ENCODE measurements at regions not wholly inside any gene's neighbourhood (a gene's known extent, or its start where the extent isn't known, plus 50 kb on each side); places are given as distances from the start of the nearest gene placed in this dataset.

GRCh38 chr20:60372822-60373221, 414.6 kb downstream of the CDH26 start:
- H3K36me3 ChIP-seq = no peaks in the 10 kb centered on the region
- H3K4me3 ChIP-seq = no peak overlapping the region
- DNase-seq = no peak
- no peaks in the 10 kb centered on the region for H3K9me3 ChIP-seq
- TF ChIP-seq CTCF (IDR thresholded peaks at IDR 0.05) (no peak), EP300 (IDR thresholded peaks at IDR 0.05) (no peak), POLR2A (IDR thresholded peaks at IDR 0.05) (no peak)
- WGBS, 3 donors = 61 to 71% (median 70%) methylated on average over 4 of the region's 4 CpGs
- H3K4me1 ChIP-seq (ENCODE audit: insufficient read depth) = no peaks in the 10 kb centered on the region
- intact Hi-C loops (cut with DNase I) = no loop called here
- H3K27me3 ChIP-seq = no peaks in the 10 kb centered on the region
- H3K27ac ChIP-seq = no peak overlapping the region

GRCh38 chr20:60378620-60379019, 420.4 kb downstream of the CDH26 start:
- intact Hi-C loops (cut with DNase I) = no loop called here
- no peak for DNase-seq

GRCh38 chr20:60381643-60382400, 423.6 kb downstream of the CDH26 start:
- WGBS, 3 donors = 49 to 59% (median 57%) methylated on average over 3 of the region's 3 CpGs
- intact Hi-C loops (cut with DNase I) = no loop called here
- TF ChIP-seq POLR2A (IDR thresholded peaks at IDR 0.05) = no peak
- TF ChIP-seq EP300 (IDR thresholded peaks at IDR 0.05) = no peak
- no peak for TF ChIP-seq CTCF (IDR thresholded peaks at IDR 0.05)

More at GRCh38 chr20:60378620-60379019, 420.4 kb downstream of the CDH26 start:
- H3K27me3 ChIP-seq = no peaks in the 10 kb centered on the region
- no peak overlapping the region for H3K4me3 ChIP-seq
- no peaks in the 10 kb centered on the region for H3K36me3 ChIP-seq
- no peaks in the 10 kb centered on the region for H3K9me3 ChIP-seq
- H3K4me1 ChIP-seq (ENCODE audit: insufficient read depth) = no peaks in the 10 kb centered on the region
- H3K27ac ChIP-seq = no peak overlapping the region
- TF ChIP-seq EP300 (IDR thresholded peaks at IDR 0.05) = no peak
- TF ChIP-seq CTCF (IDR thresholded peaks at IDR 0.05) = no peak
- TF ChIP-seq POLR2A (IDR thresholded peaks at IDR 0.05) = no peak

GRCh38 chr20:60389441-60389840, 431.2 kb downstream of the CDH26 start:
- Histone ChIP-seq H3K27ac (no peak overlapping the region), H3K36me3 (no peaks in the 10 kb centered on the region), H3K4me1 (ENCODE audit: insufficient read depth) (no peaks in the 10 kb centered on the region), H3K9me3 (no peaks in the 10 kb centered on the region), H3K4me3 (no peak overlapping the region), H3K27me3 (no peaks in the 10 kb centered on the region)
- intact Hi-C loops (cut with DNase I) = no loop called here
- no peak for TF ChIP-seq EP300 (IDR thresholded peaks at IDR 0.05)
- TF ChIP-seq CTCF (IDR thresholded peaks at IDR 0.05) = no peak
- no peak for TF ChIP-seq POLR2A (IDR thresholded peaks at IDR 0.05)
- DNase-seq = no peak

More at GRCh38 chr20:60381643-60382400, 423.6 kb downstream of the CDH26 start:
- no peak overlapping the region for H3K4me3 ChIP-seq
- H3K9me3 ChIP-seq = no peaks in the 10 kb centered on the region
- no peaks in the 10 kb centered on the region for H3K36me3 ChIP-seq
- H3K4me1 ChIP-seq (ENCODE audit: insufficient read depth) = no peaks in the 10 kb centered on the region
- DNase-seq = no peak
- no peaks in the 10 kb centered on the region for H3K27me3 ChIP-seq
- H3K27ac ChIP-seq = no peak overlapping the region
